Stomach (tissue), 4 donors: ENCODE measurements at regions not wholly inside any gene's neighbourhood (a gene's known extent, or its start where the extent isn't known, plus 50 kb on each side); places are given as distances from the start of the nearest gene placed in this dataset.

ENCODE experiments used
- EP300 ChIP-seq: sonication (generic); formaldehyde crosslinking; IDR thresholded peaks from one replicate; pipeline ENCODE4 v1.6.1; 2017; ENCODE audit warnings: antibody characterized with exemption
- POLR2AphosphoS5 ChIP-seq, 3 donors: sonication (generic); formaldehyde crosslinking; IDR thresholded peaks; one replicate each; pipeline ENCODE4 v1.6.1; 2016; ENCODE audit warnings: antibody characterized with exemption in 3 of 3
- TF ChIP-seq, protein P1 (sequence below), 7 experiments: fragments of 450-650 bp in 4 of 7; fragments of 200-600 bp in 3 of 7; sonication (generic) in 3 of 7; IDR thresholded peaks; one replicate each; pipeline ENCODE4 v1.5.1; 2016 to 2019; ENCODE audit warnings: antibody characterized with exemption in 7 of 7, control low read depth in 2 of 7, mild to moderate bottlenecking in 1 of 7

DNA sequence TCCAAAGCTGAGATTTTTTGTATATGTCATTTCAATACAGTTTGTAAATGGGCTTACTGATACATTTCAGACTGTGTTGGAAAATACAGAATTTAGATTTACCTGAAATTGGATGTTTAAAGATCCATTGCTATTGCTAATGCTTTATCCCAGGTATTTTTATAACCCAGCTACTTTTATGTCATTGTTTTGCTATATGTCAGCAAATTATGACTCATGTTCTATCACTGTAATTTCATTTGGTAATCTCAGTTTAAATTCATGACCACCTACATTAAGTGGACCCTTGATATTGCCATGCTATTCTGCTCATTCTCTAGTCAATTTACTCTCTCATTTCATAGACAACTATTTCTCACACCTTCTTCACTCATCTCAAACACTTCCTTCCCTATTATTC, 281.2 kb downstream of the IPO8 start:
- TF ChIP-seq, protein P1, sequence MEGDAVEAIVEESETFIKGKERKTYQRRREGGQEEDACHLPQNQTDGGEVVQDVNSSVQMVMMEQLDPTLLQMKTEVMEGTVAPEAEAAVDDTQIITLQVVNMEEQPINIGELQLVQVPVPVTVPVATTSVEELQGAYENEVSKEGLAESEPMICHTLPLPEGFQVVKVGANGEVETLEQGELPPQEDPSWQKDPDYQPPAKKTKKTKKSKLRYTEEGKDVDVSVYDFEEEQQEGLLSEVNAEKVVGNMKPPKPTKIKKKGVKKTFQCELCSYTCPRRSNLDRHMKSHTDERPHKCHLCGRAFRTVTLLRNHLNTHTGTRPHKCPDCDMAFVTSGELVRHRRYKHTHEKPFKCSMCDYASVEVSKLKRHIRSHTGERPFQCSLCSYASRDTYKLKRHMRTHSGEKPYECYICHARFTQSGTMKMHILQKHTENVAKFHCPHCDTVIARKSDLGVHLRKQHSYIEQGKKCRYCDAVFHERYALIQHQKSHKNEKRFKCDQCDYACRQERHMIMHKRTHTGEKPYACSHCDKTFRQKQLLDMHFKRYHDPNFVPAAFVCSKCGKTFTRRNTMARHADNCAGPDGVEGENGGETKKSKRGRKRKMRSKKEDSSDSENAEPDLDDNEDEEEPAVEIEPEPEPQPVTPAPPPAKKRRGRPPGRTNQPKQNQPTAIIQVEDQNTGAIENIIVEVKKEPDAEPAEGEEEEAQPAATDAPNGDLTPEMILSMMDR (IDR thresholded peaks at IDR 0.05): no peak
- TF ChIP-seq POLR2AphosphoS5 (IDR thresholded peaks at IDR 0.05): no peak
- no peak for TF ChIP-seq EP300
